Fibroblast of lung (primary cell): ENCODE measurements at regions not wholly inside any gene's neighbourhood (a gene's known extent, or its start where the extent isn't known, plus 50 kb on each side); places are given as distances from the start of the nearest gene placed in this dataset.

Experiments used
- DNase-seq, 2 donors: peaks; one replicate each; pipeline versions ENCODE4 v3.0.0 to v3.0.0-alpha.2; 2010; ENCODE audit warnings: low read depth in 2 of 2
- H2AFZ ChIP-seq: 2 replicates; pipeline ENCODE4 v1.5.1; 2012; ENCODE audit warnings: low read length, control low read depth, inconsistent platforms
- H3K27ac ChIP-seq: 2 replicates; pipeline ENCODE4 v1.5.1; 2011; ENCODE audit warnings: low read length, control low read depth; ENCODE audit not compliant: insufficient read depth
- H3K27me3 ChIP-seq: 2 replicates; pipeline ENCODE4 v1.5.1; 2011; ENCODE audit warnings: mild to moderate bottlenecking, low read length; ENCODE audit not compliant: control insufficient read depth, insufficient read depth
- H3K36me3 ChIP-seq: 2 replicates; pipeline ENCODE4 v1.5.1; 2011; ENCODE audit warnings: low read length; ENCODE audit not compliant: control insufficient read depth, insufficient read depth
- H3K4me1 ChIP-seq: 2 replicates; pipeline ENCODE4 v1.5.1; 2011; ENCODE audit warnings: low read length; ENCODE audit not compliant: control insufficient read depth, insufficient read depth; ENCODE audit errors: extremely low read depth
- H3K4me2 ChIP-seq: 2 replicates; pipeline ENCODE4 v1.5.1; 2011; ENCODE audit warnings: low read length, control low read depth; ENCODE audit not compliant: insufficient read depth; ENCODE audit errors: extremely low read depth
- H3K4me3 ChIP-seq, 4 experiments: fragments of 200-600 bp in 1 of 4; sonication (generic) in 1 of 4; replicated peaks in 1 of 4; 2 replicates each; pipeline ENCODE4 v1.5.1; 2011 to 2016; ENCODE audit warnings: low read length in 4 of 4, low read depth in 3 of 4, mild to moderate bottlenecking in 3 of 4, control low read depth in 2 of 4, inconsistent platforms in 1 of 4, mixed read lengths in 1 of 4; ENCODE audit not compliant: insufficient read depth in 1 of 4; ENCODE audit errors: control extremely low read depth in 1 of 4
- H3K79me2 ChIP-seq: 2 replicates; pipeline ENCODE4 v1.5.1; 2012; ENCODE audit warnings: mild to moderate bottlenecking, low read length, inconsistent platforms; ENCODE audit not compliant: control insufficient read depth, insufficient read depth
- H3K9ac ChIP-seq: 2 replicates; pipeline ENCODE4 v1.5.1; 2011; ENCODE audit warnings: mild to moderate bottlenecking, low read length, control low read depth; ENCODE audit not compliant: insufficient read depth
- H3K9me3 ChIP-seq: 2 replicates; pipeline ENCODE4 v1.5.1; 2012; ENCODE audit warnings: low read depth, low read length; ENCODE audit not compliant: control insufficient read depth, insufficient read depth
- H4K20me1 ChIP-seq: 2 replicates; pipeline ENCODE4 v1.5.1; 2011; ENCODE audit warnings: low read length; ENCODE audit not compliant: control insufficient read depth, insufficient read depth; ENCODE audit errors: extremely low read depth
- CTCF ChIP-seq, 2 donors: IDR thresholded peaks in 1 of 2; conservative IDR thresholded peaks in 1 of 2; 1 replicate in 1 of 2; 2 replicates in 1 of 2; pipeline ENCODE4 v1.5.1; 2011 to 2012; ENCODE audit warnings: low read length in 2 of 2, control low read depth in 1 of 2, inconsistent platforms in 1 of 2, low read depth in 1 of 2, mild to moderate bottlenecking in 1 of 2
- EZH2 ChIP-seq: IDR thresholded peaks from 2 replicates; pipeline ENCODE4 v1.5.1; 2012; ENCODE audit warnings: low read length, control low read depth, mild to moderate bottlenecking; ENCODE audit errors: missing control alignments

GRCh38 chr11:80778941-80779340 lies 1338.1 kb upstream of the TENM4 start:
- H3K36me3 ChIP-seq = no peaks in the 10 kb centered on the region
- no peak overlapping the region for H3K27ac ChIP-seq
- H3K4me2 ChIP-seq = no peak overlapping the region
- H3K4me1 ChIP-seq = no peaks in the 10 kb centered on the region
- no peak overlapping the region for H3K4me3 ChIP-seq
- TF ChIP-seq CTCF (conservative IDR thresholded peaks at IDR 0.05 in 1 of 2, IDR thresholded peaks at IDR 0.05 in 1 of 2; ENCODE audit: low read depth in 1 of 2, low read length in 2 of 2) (no peak), EZH2 (no peak)
- no peaks in the 10 kb centered on the region for H3K79me2 ChIP-seq
- DNase-seq = no peak
- no peaks in the 10 kb centered on the region for H3K9me3 ChIP-seq
- H2AFZ ChIP-seq = no peak overlapping the region
- H3K9ac ChIP-seq = no peak overlapping the region
- H3K27me3 ChIP-seq = no peaks in the 10 kb centered on the region
- H4K20me1 ChIP-seq = no peaks in the 10 kb centered on the region

- no peaks in the 10 kb centered on the region for H3K36me3 ChIP-seq
- no peak overlapping the region for H3K9ac ChIP-seq
- no peaks in the 10 kb centered on the region for H4K20me1 ChIP-seq
- TF ChIP-seq CTCF (conservative IDR thresholded peaks at IDR 0.05 in 1 of 2, IDR thresholded peaks at IDR 0.05 in 1 of 2; ENCODE audit: low read depth in 1 of 2, low read length in 2 of 2) = no peak
- TF ChIP-seq EZH2 = no peak
- H3K27me3 ChIP-seq = no peaks in the 10 kb centered on the region
- H3K4me2 ChIP-seq = no peak overlapping the region
- no peak overlapping the region for H3K27ac ChIP-seq
- H3K9me3 ChIP-seq = no peaks in the 10 kb centered on the region
- H3K4me3 ChIP-seq = no peak overlapping the region
- H2AFZ ChIP-seq = no peak overlapping the region
- no peak for DNase-seq
- H3K4me1 ChIP-seq = no peaks in the 10 kb centered on the region
- no peaks in the 10 kb centered on the region for H3K79me2 ChIP-seq
These were observed 1337.6 kb upstream of the TENM4 start for GRCh38 chr11:80778432-80778831.

GRCh38 chr11:80773919-80774318 lies 1333.1 kb upstream of the TENM4 start:
- Histone ChIP-seq H3K4me2 (no peak overlapping the region), H3K79me2 (no peaks in the 10 kb centered on the region), H3K27me3 (no peaks in the 10 kb centered on the region), H3K4me1 (no peaks in the 10 kb centered on the region), H3K4me3 (no peak overlapping the region), H3K36me3 (no peaks in the 10 kb centered on the region), H2AFZ (no peak overlapping the region), H3K9ac (no peak overlapping the region), H3K27ac (no peak overlapping the region), H3K9me3 (no peaks in the 10 kb centered on the region), H4K20me1 (no peaks in the 10 kb centered on the region)
- no peak for DNase-seq
- TF ChIP-seq CTCF (conservative IDR thresholded peaks at IDR 0.05 in 1 of 2, IDR thresholded peaks at IDR 0.05 in 1 of 2; ENCODE audit: low read depth in 1 of 2, low read length in 2 of 2) = no peak
- TF ChIP-seq EZH2 = no peak
